ENCODE measurements at regions not wholly inside any gene's neighbourhood (a gene's known extent, or its start where the extent isn't known, plus 50 kb on each side); places are given as distances from the start of the nearest gene placed in this dataset.

DNA sequence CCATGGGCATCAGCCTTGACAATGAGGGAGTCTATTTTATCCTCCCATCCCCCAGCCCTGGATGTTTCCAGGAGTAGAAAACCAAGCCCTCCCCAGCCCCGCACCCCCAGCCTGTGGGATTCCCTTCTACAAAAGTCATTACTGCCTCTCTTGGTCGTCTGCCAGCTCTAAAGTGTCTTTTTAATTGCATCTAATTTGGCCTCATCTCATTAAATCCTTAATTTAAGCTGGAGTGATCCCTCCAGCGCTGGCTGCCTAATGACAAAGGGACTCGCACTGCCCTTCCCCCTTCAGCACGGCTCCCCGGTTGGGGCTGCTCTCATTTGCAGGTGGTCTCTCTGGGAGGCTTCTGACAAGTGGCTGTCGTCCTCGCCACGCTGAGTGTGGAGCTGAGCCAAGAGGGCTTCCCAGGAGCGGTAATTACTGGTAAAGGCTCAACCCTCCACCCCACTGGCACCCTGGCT is 107.9 kb upstream of the ALDH1B1 start:
- DNase-seq: no peak

DNA sequence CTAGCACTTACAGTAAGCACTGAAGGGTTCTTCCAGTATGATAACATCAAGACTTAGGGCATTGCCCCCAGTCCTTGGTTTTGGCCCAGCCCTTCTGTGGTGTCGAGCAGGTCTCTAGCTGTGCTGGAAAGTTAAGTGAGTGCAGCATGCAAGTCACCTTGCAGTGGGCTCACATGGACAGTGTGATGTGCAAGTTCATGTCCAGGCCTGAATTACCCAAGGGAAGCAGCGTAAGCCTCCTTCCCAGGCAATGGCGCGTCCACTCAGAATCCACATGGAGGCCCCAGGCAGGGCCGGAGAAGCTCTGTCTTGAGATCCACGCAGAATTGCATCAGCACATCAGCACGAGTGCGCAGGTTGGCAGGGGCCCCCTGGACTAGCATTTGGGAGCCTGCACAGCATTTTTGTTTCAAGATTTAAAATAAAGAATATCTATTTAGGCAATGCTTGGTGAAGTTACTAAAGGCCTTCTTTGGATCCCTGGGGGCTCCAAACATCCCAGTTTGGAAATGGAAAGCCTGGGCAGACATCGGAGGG is 108.4 kb upstream of the ALDH1B1 start:
- DNase-seq: no peak

DNA sequence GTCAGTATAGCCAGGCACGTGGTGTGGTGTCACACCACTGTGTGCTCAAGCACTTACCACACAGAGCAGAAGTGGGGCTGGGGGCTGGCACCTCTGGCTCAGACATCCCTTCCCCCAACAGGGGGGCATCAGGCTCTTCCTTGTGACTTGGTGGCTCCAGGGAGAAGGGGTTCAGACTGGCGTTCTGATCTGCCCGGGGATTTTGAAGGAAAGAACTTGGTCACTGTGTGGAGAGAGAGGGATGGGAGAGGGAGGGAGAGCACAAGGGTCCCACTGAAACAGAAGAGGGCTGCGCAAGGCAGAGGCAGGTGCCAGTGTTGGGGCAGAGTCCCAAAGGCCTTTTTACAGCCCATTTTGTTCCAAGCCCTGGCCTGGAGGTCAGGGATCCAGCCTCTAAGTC is 109.7 kb upstream of the ALDH1B1 start:
- DNase-seq: no peak

DNA sequence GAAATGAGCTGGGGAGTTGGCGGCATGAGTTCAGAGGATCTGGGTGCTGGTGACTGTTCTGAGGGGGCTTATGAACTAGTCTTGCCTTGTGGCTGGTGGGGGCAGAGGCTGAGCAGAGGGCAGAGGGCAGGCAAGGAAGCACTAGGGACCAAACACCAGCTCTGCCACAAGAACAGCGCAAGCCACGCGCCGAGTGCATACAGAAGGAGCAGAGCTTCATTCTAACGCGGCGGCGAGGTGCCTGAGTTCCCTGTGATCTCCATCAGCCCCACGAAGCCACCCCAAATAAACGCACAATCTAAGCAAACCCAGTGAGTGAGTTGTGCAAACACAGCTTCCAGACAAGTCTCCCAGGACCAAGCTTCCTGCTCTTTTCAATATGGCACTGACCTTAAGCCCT is 110.6 kb upstream of the ALDH1B1 start:
- DNase-seq: no peak

DNA sequence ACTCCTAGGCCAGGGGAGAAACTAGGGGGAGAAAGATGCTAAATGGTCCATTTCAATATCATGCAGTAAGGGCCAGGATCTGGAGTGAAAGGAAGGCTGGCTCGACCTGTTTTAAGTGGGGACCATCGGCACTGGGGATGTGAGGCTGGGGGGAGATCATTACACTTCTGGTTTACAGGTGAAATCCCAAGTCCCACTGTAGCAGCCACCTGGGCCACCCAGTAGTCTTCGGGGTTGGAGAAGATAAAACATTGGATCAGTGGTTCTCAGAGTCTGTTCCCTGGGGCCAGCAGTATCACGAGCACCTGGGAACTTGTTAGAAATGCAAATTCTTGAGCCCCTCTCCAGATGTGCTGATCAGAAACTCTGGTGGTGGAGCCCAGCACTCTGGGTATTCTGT is 111.3 kb upstream of the ALDH1B1 start:
- no peak for DNase-seq

DNA sequence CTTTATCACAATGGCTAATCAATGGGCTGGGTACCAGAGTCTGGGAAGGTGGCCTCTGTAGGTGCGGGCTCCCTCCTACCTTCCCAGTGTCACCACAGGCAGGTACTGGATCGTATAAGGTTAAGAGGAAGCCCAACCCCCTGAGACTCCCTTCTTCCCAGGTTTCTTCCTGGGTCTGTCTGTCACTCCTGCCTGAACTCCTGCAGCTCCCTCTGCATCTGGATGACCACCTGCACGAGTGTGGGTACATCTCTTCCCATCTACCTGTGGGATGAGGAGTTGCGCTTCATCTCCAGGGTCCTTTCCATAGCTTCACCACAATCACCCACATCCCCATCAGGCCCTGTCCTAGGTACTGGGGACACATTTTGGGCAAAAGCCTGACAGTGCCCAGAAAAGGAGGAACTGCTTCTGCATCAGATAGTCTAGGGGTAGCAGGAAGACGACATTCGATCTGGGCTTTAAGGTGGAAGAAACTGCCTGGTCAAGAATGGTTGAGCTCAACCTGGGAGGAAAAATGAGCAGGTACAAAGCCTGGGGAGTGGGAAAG is 112.2 kb upstream of the ALDH1B1 start:
- no peak for DNase-seq

DNA sequence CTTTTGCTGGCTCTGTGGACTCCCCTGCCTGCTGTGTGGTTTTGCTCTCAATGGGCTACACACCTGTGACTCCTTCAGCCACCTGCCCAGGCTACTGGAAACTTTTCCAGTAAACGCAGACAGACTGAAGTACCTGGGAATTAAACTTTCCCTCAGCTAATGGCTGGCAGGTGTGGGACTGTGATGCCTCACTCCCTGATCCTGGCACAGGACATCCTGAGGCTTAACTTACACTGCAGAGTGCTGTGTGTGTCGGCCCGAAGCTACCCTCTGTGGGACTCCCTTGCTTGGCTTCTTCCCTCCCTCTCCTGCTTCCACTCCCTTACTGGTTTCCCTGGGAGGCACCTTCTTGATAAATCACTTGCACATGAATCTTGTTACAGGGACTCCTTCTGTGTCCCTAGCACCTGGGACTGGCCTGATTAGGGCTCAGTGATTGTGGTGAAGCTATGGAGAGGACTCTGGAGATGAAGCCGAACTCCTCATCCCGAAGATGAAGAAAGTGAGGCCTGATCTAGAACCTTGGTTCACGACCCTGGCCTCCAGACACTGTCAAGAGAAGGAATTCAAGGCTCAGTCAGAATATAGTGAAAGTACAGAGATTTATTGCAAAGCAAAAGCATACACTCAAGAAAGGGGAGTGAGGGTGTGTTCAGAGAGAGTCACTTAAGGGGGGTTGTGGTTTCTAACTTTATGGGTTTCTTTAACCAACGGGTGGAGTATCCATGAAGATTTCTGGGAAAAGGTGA is 113.4 kb upstream of the ALDH1B1 start:
- no peak for DNase-seq

DNA sequence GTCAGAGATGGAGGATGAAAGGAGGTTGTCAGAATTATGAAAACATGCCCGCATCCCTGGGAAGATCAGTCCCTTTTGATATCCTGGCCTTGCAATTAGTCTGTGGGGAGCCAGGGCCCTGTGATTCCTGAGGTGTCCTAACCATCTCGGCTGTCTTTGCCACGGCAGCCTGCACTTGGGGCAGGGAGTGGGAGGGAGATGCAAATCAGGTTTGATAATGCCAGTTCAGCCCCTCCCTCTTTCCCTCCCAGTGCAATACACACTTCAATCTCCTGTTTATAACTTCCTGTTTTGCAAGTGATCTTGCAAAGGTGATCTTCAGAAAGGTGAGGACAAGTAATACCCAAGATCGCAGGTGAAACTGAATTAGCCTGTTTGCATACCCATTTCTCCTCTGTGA is 114.0 kb upstream of the ALDH1B1 start:
- no peak for DNase-seq

DNA sequence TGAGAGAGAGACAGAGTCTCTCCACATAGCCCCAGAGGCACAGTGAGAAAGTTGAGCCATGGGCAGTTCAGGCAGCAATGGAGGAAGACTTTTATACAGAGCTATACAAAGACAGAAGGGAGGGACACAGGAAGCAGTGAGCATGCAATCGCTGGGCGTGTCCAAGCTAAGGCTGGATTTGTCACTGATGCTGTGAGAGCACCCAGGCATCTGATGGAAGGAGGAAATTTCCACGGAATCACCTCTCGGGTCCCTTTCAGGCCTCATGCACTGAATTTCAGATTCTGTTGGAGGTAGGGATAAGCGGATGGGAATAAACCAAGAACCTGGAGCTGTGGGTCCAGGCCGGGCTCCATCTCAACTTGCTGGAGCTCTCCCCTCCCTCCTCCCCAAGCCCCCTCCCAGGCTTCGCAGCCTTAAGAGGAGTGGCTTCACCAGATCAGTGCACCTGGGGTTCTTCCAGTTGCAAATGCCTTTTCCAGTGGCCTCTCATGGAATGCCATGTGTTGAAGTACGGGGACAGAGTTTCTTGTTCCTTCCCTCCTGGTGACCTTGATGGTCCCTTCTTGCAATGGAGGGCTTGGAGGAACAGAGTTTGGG is 114.8 kb upstream of the ALDH1B1 start:
- DNase-seq: peak; percentile 2

DNA sequence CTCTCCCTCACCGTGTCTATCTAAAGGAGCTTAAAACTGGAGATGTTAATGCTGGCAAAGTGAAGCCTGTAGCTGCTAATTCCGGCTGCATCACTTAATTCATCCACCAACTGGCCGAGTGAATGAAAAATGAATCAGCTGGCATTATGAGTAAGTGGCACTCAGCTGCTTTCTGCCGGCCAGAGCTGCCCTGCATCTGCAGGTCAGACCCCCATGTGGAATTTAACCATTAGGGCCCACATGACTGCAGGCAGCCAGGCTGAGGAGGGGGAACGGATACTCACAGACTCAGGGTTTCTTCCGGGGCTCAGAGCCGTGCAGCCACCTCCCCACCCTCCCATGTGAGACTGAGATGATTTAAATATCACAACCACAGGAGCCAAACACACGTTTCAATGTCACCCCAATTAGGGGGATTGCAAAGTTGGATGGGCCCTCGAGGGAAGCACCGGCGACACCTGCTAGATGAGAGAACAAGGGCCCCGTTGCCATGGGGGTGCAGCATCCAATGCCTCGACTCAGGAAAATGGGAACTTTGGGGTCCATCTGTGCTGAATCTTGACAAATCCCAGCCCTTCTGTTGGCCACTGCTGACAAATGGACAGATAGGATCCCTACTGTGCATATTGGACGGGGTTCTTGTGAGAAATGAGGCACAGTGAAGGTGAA is 115.6 kb upstream of the ALDH1B1 start:
- no peak for DNase-seq

DNA sequence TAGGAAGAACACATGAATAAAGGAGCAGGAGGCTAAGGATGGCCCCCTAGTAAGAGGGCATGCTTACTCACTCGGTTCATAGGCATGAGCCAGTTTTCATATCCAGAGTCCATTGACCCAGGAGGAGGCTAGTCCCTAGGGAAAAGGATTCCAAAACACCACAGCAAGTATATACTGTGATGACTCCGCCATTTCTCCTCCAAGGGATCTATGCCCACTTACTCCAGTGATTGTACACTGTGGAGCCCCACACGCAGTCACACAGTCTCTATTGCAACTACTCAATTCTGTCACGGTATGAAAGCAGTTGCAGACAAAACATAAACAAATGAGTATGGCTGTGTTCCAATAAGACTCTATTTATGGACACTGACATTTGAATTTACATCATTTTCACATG is 117.7 kb upstream of the ALDH1B1 start:
- DNase-seq: no peak

DNA sequence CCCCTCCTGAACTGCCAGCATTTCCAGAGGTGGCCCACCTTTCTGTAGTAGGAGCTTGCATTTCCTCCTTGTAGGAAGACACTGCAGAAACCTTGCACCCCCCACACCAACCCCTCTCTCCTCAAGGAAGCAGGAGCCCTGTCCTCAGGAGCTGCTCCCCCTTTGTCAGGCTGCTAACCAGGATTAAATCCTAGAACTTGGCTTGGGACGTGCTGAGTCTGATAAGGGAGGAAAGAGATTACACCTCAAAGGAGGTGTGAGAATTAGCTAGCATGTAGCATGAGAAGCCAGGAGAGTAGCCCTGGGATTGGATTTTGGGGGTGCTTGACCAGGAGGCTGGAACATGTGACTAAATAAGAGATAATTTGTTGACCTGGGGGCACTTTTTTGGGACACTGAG is 119.8 kb upstream of the ALDH1B1 start:
- DNase-seq: no peak

DNA sequence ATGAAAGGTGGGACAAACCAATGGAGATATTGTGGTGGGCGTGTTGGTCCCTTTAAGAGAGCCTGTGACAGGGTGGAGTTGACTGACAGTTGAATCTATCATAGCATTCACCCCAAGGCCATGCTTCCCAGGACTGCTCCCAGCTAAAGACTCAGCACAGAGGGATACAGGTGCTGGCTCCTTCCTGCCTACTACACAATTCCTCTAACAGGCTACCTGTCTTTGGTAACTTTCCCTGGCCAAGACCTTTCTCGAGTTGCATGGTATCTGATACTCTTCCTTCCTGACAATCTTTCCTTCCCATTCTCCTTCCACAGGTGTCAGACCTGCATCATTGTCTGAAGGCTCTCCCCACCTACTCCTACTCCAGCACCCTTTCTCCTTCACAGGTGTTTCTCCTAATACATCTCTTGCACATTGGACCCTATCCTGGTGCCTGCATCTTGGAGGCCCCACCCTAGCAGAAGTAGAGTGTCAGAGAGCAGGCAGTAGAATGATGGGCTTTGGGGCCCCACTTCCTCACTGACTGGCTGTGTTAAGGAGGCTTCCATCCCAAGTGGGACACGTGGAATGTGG is 120.7 kb upstream of the ALDH1B1 start:
- no peak for DNase-seq

DNA sequence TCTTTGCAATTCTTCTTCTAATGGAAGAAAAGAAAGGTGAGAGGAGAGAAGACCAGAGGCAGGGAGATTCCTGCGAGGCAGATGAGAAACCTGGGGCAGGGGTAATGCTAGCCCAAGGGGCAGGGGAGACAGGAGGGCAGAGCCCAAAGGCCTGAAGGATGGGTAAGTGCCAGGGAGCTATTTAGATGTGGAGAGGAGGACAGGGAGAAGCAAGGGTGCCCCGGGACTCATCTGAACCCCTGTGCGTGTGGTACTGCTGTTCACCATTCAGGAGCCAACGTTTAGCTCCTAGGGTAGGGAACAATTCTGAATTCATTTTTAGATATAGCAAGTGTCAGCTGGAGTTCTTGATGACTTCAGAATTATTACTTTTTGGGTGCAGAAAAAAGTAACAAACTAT is 122.7 kb upstream of the ALDH1B1 start:
- DNase-seq: no peak

DNA sequence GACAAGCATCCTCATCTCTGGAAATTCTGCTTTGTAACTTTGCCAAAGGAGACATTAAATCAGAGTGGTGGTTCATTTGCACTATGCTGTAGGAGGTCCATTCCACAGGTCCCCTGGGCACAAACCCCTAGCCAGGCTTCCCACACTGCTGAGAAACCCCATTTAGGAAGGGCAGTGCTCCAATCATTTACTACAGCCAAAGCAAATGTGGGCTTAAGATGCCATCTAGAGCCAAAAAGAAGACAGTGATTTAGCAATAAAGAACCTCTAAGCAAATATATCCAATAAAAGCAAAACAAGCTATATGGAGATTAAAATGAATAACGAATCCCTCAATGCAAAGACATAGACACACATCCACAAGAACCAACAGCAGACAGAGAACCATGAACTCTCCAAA is 129.0 kb upstream of the ALDH1B1 start:
- peak; percentile 31 for DNase-seq

DNA sequence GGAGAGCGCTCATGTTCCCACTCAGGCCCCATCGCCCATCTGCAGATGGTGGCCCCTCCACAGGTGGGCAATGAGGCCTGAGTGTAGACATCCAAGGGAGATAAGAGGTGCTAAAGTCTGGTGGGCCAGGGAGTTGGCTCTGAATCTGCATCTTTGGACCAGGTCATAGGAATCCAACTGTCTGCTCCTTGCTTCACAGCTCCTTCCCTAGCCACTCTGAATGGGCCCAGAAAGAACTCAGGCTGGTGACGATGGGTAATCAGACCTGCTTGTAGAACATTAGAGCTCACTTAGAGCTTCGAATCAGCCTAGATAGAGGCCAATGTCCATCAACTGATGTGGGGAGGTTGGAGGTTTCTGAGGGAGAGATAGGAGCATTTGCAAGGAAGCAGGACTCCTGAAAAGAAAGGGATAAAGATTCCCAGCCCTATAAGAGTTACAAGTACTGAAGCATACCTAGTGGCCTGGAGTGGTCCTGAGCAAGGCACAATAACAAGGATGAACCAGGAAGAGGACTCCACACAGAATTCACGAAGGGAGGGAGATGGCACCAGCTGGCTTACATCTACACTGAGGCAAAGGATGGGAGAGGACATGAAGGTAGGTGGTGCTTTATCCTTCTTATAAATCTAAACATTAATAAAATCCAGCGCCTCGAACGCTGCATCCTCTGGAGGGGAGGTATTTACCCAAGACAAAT is 132.8 kb upstream of the ALDH1B1 start:
- DNase-seq: no peak

DNA sequence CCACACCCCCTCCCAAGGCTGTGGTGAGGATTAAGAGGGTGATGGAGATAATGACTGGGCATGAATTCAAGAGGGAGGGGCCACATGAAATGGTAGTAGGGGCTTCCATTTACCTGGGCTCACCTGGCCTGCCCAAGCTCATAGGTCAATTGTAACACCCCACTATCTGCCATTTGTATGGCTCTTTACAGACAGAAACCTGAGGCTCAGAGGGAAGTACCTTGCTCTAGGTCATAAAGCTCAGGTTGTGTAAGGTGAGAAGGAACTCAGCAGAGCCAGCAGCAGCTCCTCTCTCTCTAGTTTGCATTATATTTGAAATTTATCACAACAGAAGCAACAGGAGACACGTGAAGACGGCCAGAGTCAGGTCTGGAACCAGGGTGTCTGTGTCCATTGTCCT is 133.4 kb upstream of the ALDH1B1 start:
- no peak for DNase-seq

DNA sequence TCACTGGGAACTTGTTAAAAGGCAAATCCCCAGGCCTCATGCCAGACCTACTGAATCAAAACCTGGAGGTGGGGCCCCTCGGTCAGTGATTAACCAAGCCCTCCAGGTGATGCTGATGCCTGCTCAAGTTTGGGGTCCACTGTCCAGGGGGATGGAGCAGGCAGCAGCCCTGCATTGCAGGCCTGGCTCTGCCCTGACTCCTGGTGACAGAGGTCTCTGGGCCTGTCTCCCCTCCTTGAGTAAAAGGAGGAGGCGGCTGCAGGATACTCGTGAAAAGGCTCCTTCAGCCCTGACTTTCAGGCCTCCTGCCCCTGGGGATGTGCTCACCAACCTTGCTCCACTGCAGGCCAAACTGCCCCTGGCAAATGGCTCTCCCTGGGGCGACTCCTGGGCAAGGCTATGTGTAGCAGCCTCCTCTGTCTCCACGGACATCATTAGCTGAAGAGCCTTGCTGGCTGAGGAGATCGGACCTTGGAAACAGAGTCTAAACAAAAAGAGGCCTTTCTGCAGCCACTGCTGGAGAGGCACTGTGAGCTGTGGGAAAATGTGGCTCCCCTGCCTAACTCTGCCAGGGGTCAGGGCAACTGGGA is 134.8 kb upstream of the ALDH1B1 start:
- DNase-seq: no peak

DNA sequence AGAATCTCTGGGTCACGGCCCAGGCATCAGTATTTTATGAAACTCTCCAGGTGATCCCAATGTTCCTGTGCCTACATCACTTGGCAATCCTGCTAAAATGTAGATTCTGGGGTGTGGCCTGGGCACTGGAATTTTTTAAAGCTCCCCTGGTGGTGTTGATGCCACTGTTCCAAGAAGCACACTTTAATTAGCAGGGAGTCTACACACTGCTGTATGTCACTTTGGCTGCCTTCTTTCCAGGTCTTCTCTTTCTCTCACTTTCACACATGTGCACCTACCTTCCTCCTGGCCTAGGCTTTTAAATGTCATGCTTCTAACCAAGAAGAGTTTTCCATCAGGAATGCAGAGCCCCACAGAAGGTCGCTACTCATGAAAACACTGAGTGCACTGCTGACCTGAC is 136.0 kb upstream of the ALDH1B1 start:
- no peak for DNase-seq

DNA sequence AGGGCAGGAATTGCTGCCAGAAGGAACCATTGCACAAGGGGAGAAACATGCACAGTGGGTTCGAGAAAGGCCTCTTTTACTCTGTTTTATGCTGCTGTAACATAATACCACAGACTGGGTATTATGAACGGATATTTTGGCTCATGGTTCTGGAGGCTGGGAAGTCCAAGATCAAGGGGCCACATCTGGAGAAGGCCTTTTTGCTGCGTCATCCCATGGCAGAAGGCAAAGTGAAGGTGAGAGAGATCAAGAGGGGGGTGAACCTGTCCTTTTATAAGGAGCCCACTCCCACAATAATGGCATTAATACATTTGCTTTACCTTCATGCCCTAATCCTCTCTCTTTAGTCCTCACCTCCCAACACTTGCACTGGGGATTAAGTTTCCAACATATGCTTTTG is 136.9 kb upstream of the ALDH1B1 start:
- no peak for DNase-seq

DNA sequence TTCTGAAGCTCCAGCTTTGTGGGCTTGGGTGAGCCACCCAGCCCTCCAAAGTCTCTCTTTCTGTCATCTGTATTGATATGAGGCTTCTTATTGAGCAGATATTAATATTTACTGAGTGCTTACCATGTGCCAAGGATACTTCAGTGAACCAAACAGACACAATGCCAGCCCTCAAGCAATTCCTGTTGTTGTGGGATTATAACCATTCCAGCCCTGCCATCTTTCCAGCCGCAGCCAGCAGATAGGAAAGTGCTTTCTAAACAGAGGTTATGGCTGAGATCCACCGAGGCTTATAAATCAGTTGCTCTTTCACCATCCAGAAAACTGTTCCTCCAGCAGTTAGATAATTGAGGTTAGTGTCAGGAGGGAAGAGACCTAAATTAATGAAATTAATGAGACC is 137.7 kb upstream of the ALDH1B1 start:
- DNase-seq: no peak

DNA sequence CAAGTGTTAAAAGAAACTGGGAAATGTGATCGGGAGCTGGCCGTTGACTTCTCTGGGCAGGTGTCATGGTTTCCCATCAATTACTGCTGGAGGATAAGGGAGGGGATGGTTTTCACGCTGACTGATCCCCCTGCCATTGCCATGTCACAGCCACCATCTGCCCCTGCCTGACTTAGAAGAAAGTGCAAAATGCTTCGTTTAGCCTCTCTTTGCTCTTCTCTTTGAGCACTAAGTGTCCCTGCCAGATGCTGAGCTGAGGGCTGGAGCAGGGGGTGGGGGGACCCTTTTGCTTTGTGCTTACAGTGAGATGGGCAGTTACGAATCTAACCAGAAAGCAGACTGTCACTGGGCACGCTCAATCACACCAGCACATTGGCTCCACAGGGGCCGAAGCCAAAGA is 138.4 kb upstream of the ALDH1B1 start:
- DNase-seq: no peak
